ENCODE measurements at regions not wholly inside any gene's neighbourhood (a gene's known extent, or its start where the extent isn't known, plus 50 kb on each side); places are given as distances from the start of the nearest gene placed in this dataset.

- Histone ChIP-seq H3K9me3 (ENCODE audit: control insufficient read depth, low read depth, low read length) (no peaks in the 10 kb centered on the region), H3K36me3 (ENCODE audit: control insufficient read depth, low read depth, low read length) (no peaks in the 10 kb centered on the region), H3K4me1 (ENCODE audit: control insufficient read depth, low read depth, low read length) (no peaks in the 10 kb centered on the region), H3K4me3 (ENCODE audit: low read length) (no peak overlapping the region), H3K27me3 (ENCODE audit: control insufficient read depth, insufficient read depth, low read length) (no peaks in the 10 kb centered on the region), H3K27ac (ENCODE audit: low read length) (no peak overlapping the region), H3K9ac (ENCODE audit: low read length) (no peak overlapping the region)
Observed at GRCh38 chr18:44464398-44465180, 216.1 kb upstream of the SETBP1 start.

- no peak overlapping the region for H3K4me3 ChIP-seq (ENCODE audit: low read length)
- H3K9ac ChIP-seq (ENCODE audit: low read length): no peak overlapping the region
- no peaks in the 10 kb centered on the region for H3K4me1 ChIP-seq (ENCODE audit: control insufficient read depth, low read depth, low read length)
- H3K27ac ChIP-seq (ENCODE audit: low read length): no peak overlapping the region
- no peaks in the 10 kb centered on the region for H3K27me3 ChIP-seq (ENCODE audit: control insufficient read depth, insufficient read depth, low read length)
- no peaks in the 10 kb centered on the region for H3K36me3 ChIP-seq (ENCODE audit: control insufficient read depth, low read depth, low read length)
- H3K9me3 ChIP-seq (ENCODE audit: control insufficient read depth, low read depth, low read length): no peaks in the 10 kb centered on the region
Observed at GRCh38 chr18:44465381-44465841, 215.3 kb upstream of the SETBP1 start.

GRCh38 chr18:44466997-44467396 is 213.7 kb upstream of the SETBP1 start:
- Histone ChIP-seq H3K4me3 (ENCODE audit: low read length) (no peak overlapping the region), H3K9ac (ENCODE audit: low read length) (no peak overlapping the region), H3K36me3 (ENCODE audit: control insufficient read depth, low read depth, low read length) (no peaks in the 10 kb centered on the region), H3K27me3 (ENCODE audit: control insufficient read depth, insufficient read depth, low read length) (no peaks in the 10 kb centered on the region), H3K4me1 (ENCODE audit: control insufficient read depth, low read depth, low read length) (no peaks in the 10 kb centered on the region), H3K27ac (ENCODE audit: low read length) (no peak overlapping the region), H3K9me3 (ENCODE audit: control insufficient read depth, low read depth, low read length) (no peaks in the 10 kb centered on the region)

GRCh38 chr18:44467718-44468117 is 213.0 kb upstream of the SETBP1 start:
- Histone ChIP-seq H3K9ac (ENCODE audit: low read length) (no peak overlapping the region), H3K27me3 (ENCODE audit: control insufficient read depth, insufficient read depth, low read length) (no peaks in the 10 kb centered on the region), H3K4me3 (ENCODE audit: low read length) (no peak overlapping the region), H3K9me3 (ENCODE audit: control insufficient read depth, low read depth, low read length) (no peaks in the 10 kb centered on the region), H3K36me3 (ENCODE audit: control insufficient read depth, low read depth, low read length) (no peaks in the 10 kb centered on the region), H3K4me1 (ENCODE audit: control insufficient read depth, low read depth, low read length) (no peaks in the 10 kb centered on the region), H3K27ac (ENCODE audit: low read length) (no peak overlapping the region)

GRCh38 chr18:44473394-44474066 is 207.2 kb upstream of the SETBP1 start:
- H3K9ac ChIP-seq (ENCODE audit: low read length): no peak overlapping the region
- no peaks in the 10 kb centered on the region for H3K27me3 ChIP-seq (ENCODE audit: control insufficient read depth, insufficient read depth, low read length)
- H3K36me3 ChIP-seq (ENCODE audit: control insufficient read depth, low read depth, low read length): no peaks in the 10 kb centered on the region
- H3K27ac ChIP-seq (ENCODE audit: low read length): no peak overlapping the region
- H3K4me1 ChIP-seq (ENCODE audit: control insufficient read depth, low read depth, low read length): no peaks in the 10 kb centered on the region
- H3K4me3 ChIP-seq (ENCODE audit: low read length): no peak overlapping the region
- H3K9me3 ChIP-seq (ENCODE audit: control insufficient read depth, low read depth, low read length): no peaks in the 10 kb centered on the region

GRCh38 chr18:44474067-44474411 is 206.6 kb upstream of the SETBP1 start:
- Histone ChIP-seq H3K36me3 (ENCODE audit: control insufficient read depth, low read depth, low read length) (no peaks in the 10 kb centered on the region), H3K27me3 (ENCODE audit: control insufficient read depth, insufficient read depth, low read length) (no peaks in the 10 kb centered on the region), H3K4me3 (ENCODE audit: low read length) (no peak overlapping the region), H3K9me3 (ENCODE audit: control insufficient read depth, low read depth, low read length) (peaks cover 1% of the 10 kb centered on the region), H3K4me1 (ENCODE audit: control insufficient read depth, low read depth, low read length) (no peaks in the 10 kb centered on the region), H3K9ac (ENCODE audit: low read length) (no peak overlapping the region), H3K27ac (ENCODE audit: low read length) (no peak overlapping the region)

- Histone ChIP-seq H3K36me3 (ENCODE audit: control insufficient read depth, low read depth, low read length) (no peaks in the 10 kb centered on the region), H3K9ac (ENCODE audit: low read length) (no peak overlapping the region), H3K4me3 (ENCODE audit: low read length) (no peak overlapping the region)
Observed at GRCh38 chr18:44474591-44474990, 206.1 kb upstream of the SETBP1 start.

GRCh38 chr18:44482761-44483160 is 197.9 kb upstream of the SETBP1 start:
- no peaks in the 10 kb centered on the region for H3K36me3 ChIP-seq (ENCODE audit: control insufficient read depth, low read depth, low read length)
- no peak overlapping the region for H3K27ac ChIP-seq (ENCODE audit: low read length)
- no peak overlapping the region for H3K9ac ChIP-seq (ENCODE audit: low read length)
- H3K4me1 ChIP-seq (ENCODE audit: control insufficient read depth, low read depth, low read length): no peaks in the 10 kb centered on the region
- peaks cover 6% of the 10 kb centered on the region for H3K9me3 ChIP-seq (ENCODE audit: control insufficient read depth, low read depth, low read length)
- H3K4me3 ChIP-seq (ENCODE audit: low read length): no peak overlapping the region
- H3K27me3 ChIP-seq (ENCODE audit: control insufficient read depth, insufficient read depth, low read length): no peaks in the 10 kb centered on the region

More at GRCh38 chr18:44474591-44474990, 206.1 kb upstream of the SETBP1 start:
- H3K27me3 ChIP-seq (ENCODE audit: control insufficient read depth, insufficient read depth, low read length): no peaks in the 10 kb centered on the region
- H3K27ac ChIP-seq (ENCODE audit: low read length): no peak overlapping the region
- H3K9me3 ChIP-seq (ENCODE audit: control insufficient read depth, low read depth, low read length): peaks cover 6% of the 10 kb centered on the region
- no peaks in the 10 kb centered on the region for H3K4me1 ChIP-seq (ENCODE audit: control insufficient read depth, low read depth, low read length)

- no peaks in the 10 kb centered on the region for H3K36me3 ChIP-seq (ENCODE audit: control insufficient read depth, low read depth, low read length)
- no peaks in the 10 kb centered on the region for H3K9me3 ChIP-seq (ENCODE audit: control insufficient read depth, low read depth, low read length)
- H3K9ac ChIP-seq (ENCODE audit: low read length): no peak overlapping the region
- no peak overlapping the region for H3K4me3 ChIP-seq (ENCODE audit: low read length)
- no peak overlapping the region for H3K27ac ChIP-seq (ENCODE audit: low read length)
- no peaks in the 10 kb centered on the region for H3K27me3 ChIP-seq (ENCODE audit: control insufficient read depth, insufficient read depth, low read length)
- no peaks in the 10 kb centered on the region for H3K4me1 ChIP-seq (ENCODE audit: control insufficient read depth, low read depth, low read length)
Observed at GRCh38 chr18:44495151-44495550, 185.5 kb upstream of the SETBP1 start.

GRCh38 chr18:44497311-44497710 is 183.4 kb upstream of the SETBP1 start:
- no peaks in the 10 kb centered on the region for H3K4me1 ChIP-seq (ENCODE audit: control insufficient read depth, low read depth, low read length)
- no peak overlapping the region for H3K9ac ChIP-seq (ENCODE audit: low read length)
- H3K27ac ChIP-seq (ENCODE audit: low read length): no peak overlapping the region
- no peak overlapping the region for H3K4me3 ChIP-seq (ENCODE audit: low read length)
- no peaks in the 10 kb centered on the region for H3K36me3 ChIP-seq (ENCODE audit: control insufficient read depth, low read depth, low read length)
- no peaks in the 10 kb centered on the region for H3K9me3 ChIP-seq (ENCODE audit: control insufficient read depth, low read depth, low read length)
- H3K27me3 ChIP-seq (ENCODE audit: control insufficient read depth, insufficient read depth, low read length): no peaks in the 10 kb centered on the region

GRCh38 chr18:44497757-44498490 is 182.8 kb upstream of the SETBP1 start:
- no peaks in the 10 kb centered on the region for H3K27me3 ChIP-seq (ENCODE audit: control insufficient read depth, insufficient read depth, low read length)
- H3K36me3 ChIP-seq (ENCODE audit: control insufficient read depth, low read depth, low read length): no peaks in the 10 kb centered on the region
- no peak overlapping the region for H3K27ac ChIP-seq (ENCODE audit: low read length)
- no peak overlapping the region for H3K9ac ChIP-seq (ENCODE audit: low read length)
- H3K4me1 ChIP-seq (ENCODE audit: control insufficient read depth, low read depth, low read length): no peaks in the 10 kb centered on the region
- no peak overlapping the region for H3K4me3 ChIP-seq (ENCODE audit: low read length)
- no peaks in the 10 kb centered on the region for H3K9me3 ChIP-seq (ENCODE audit: control insufficient read depth, low read depth, low read length)

Measured in iPS-18a (cell line).